ENCODE measurements at regions not wholly inside any gene's neighbourhood (a gene's known extent, or its start where the extent isn't known, plus 50 kb on each side); places are given as distances from the start of the nearest gene placed in this dataset.

- TF ChIP-seq CTCF (IDR thresholded peaks at IDR 0.05), result no peak
- intact Hi-C loops (cut with DNase I), result no loop called here
- Histone ChIP-seq H3K27me3 (peaks cover 0 to 20% (median 3%) of the 10 kb centered on the region in 7 donors), H3K4me3 (no peak overlapping the region), H3K9me3 (peaks cover 0 to under 1% (median 0%) of the 10 kb centered on the region in 11 donors), H3K4me1 (peaks cover 0 to 5% (median 0%) of the 10 kb centered on the region in 9 donors), H3K27ac (no peak overlapping the region), H3K36me3 (no peaks in the 10 kb centered on the region)
- no peak for DNase-seq
- no peak for ATAC-seq
- 84 to 85% methylated on average over 6 of the region's 6 CpGs for WGBS, 2 donors
Observed at GRCh38 chr1:243940451-243940850, 90.4 kb upstream of the AKT3 start.

GRCh38 chr1:243939167-243939848 is 89.3 kb upstream of the AKT3 start:
- Histone ChIP-seq H3K4me1 (peaks cover 0 to 5% (median 0%) of the 10 kb centered on the region in 9 donors), H3K36me3 (no peaks in the 10 kb centered on the region), H3K4me3 (no peak overlapping the region), H3K27me3 (peaks cover 0 to 24% (median 3%) of the 10 kb centered on the region in 7 donors), H3K9me3 (peaks cover 0 to 12% (median 0%) of the 10 kb centered on the region in 11 donors), H3K27ac (no peak overlapping the region)
- WGBS, 2 donors, result 83 to 84% methylated on average over 3 of the region's 3 CpGs
- DNase-seq, result no peak
- no peak for TF ChIP-seq CTCF (IDR thresholded peaks at IDR 0.05)
- intact Hi-C loops (cut with DNase I), result no loop called here
- ATAC-seq, result no peak

GRCh38 chr1:243938208-243938607 is 88.2 kb upstream of the AKT3 start:
- Histone ChIP-seq H3K4me1 (peaks cover 0 to 5% (median 0%) of the 10 kb centered on the region in 9 donors), H3K36me3 (no peaks in the 10 kb centered on the region), H3K4me3 (no peak overlapping the region), H3K27me3 (peaks cover 0 to 26% (median 5%) of the 10 kb centered on the region in 7 donors), H3K9me3 (peaks cover 0 to 14% (median 0%) of the 10 kb centered on the region in 11 donors), H3K27ac (no peak overlapping the region)
- no peak for DNase-seq
- intact Hi-C loops (cut with DNase I), result no loop called here
- no peak for TF ChIP-seq CTCF (IDR thresholded peaks at IDR 0.05)
- 83 to 90% methylated on average over 3 of the region's 3 CpGs for WGBS, 2 donors
- ATAC-seq, result no peak

- H3K9me3 ChIP-seq, result peaks cover 0 to 14% (median 0%) of the 10 kb centered on the region in 11 donors
- 94 to 95% methylated on average over 4 of the region's 4 CpGs for WGBS, 2 donors
- intact Hi-C loops (cut with DNase I), result no loop called here
- H3K4me3 ChIP-seq, result no peak overlapping the region
- H3K27ac ChIP-seq, result no peak overlapping the region
- ATAC-seq (no peak), DNase-seq (no peak)
- peaks cover 0 to 27% (median 16%) of the 10 kb centered on the region in 7 donors for H3K27me3 ChIP-seq
- peaks cover 0 to 3% (median 0%) of the 10 kb centered on the region in 9 donors for H3K4me1 ChIP-seq
- no peaks in the 10 kb centered on the region for H3K36me3 ChIP-seq
- TF ChIP-seq CTCF (IDR thresholded peaks at IDR 0.05), result no peak
Observed at GRCh38 chr1:243933495-243933894, 83.5 kb upstream of the AKT3 start.

All from heart right ventricle (tissue), 16 donors.